ENCODE measurements at regions not wholly inside any gene's neighbourhood (a gene's known extent, or its start where the extent isn't known, plus 50 kb on each side); places are given as distances from the start of the nearest gene placed in this dataset.

DNA sequence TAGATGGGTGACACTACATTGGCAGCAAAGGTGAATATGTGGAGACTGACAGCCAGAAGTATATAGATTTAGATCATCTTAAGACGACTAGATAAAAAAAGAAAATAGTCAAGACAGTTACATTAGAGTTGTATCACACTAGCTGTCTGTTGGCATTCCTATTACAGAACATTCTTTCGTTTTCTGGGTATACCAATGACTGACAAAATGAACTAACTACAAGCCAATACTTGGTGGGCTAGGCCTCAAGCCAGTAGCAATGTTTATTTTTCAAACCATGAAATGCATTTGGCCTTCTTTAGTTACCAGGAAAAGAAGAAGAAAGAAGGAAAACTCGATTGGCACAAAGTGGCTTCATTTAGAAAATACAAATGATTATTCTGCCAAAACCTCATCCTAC, 944.9 kb upstream of the ZEB2 start:
- Mint-ChIP-seq H3K27me3 (ENCODE audit: low read depth) (no peaks in the 10 kb centered on the region), H3K36me3 (ENCODE audit: low read depth) (no peaks in the 10 kb centered on the region), H3K9me3 (no peaks in the 10 kb centered on the region)

DNA sequence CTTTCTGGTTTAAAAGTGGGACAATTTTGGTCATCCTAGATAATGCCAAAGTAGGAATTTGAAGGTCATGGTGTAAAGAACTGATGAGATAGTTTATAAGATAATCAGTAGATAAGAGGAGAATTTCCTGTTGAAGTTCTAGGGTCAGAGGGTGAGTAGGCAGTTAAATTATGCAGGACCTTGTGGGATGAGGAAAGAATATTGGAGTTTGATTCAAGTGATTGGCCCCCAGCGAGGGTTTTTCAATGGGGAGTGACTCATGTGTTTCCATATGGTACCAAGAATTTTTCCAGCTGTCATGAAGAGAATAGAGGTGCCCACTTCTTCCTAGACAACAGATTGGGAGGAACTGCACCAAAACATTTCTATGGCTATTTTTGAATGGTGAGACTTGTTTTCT, 940.2 kb upstream of the ZEB2 start:
- no peaks in the 10 kb centered on the region for H3K27me3 Mint-ChIP-seq (ENCODE audit: low read depth)
- H3K9me3 Mint-ChIP-seq: no peaks in the 10 kb centered on the region
- no peak overlapping the region for H3K27ac Mint-ChIP-seq
- H3K4me1 Mint-ChIP-seq (ENCODE audit: low read depth): no peaks in the 10 kb centered on the region
- no peak overlapping the region for H3K4me3 Mint-ChIP-seq
- H3K36me3 Mint-ChIP-seq (ENCODE audit: low read depth): no peaks in the 10 kb centered on the region

More for the DNA sequence above, 944.9 kb upstream of the ZEB2 start:
- Mint-ChIP-seq H3K4me3 (no peak overlapping the region), H3K27ac (no peak overlapping the region), H3K4me1 (ENCODE audit: low read depth) (no peaks in the 10 kb centered on the region)

DNA sequence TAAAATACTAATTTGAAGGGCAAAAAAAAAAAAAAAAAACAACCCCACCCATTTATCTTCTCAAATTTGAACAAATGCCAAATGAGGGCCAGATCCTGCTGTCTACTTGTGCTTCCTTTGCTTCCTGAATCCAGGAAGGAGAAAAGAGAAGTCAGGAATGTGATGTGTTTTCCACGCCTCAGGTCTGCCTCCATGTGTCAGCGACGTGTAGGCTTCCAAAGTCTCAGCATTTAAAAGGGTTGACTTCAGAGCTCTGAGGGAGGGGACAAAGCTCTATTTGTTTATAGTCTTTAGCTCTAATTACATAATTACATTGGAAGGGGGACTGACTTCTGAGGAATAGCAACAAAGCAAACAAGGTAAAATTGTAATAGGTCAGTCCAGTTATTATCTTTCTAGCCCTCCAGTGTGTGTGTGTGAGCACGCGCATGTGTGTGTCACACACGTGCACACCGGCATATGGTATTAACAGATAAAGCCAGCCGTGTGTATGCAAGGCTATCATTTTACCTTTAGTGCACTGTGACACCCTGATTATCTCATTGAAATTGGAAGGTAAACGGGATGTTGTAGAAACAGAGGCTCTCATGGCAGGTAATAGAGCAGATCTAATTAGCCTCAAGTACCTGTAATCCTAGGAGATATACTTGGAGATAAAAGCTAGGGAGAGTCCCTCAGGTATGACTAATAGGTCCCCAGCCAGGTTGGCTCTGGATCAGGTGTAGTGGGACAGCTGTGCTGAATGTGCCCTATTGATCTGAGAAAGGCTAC, 911.4 kb upstream of the ZEB2 start:
- H3K27me3 Mint-ChIP-seq (ENCODE audit: low read depth): peaks cover 7% of the 10 kb centered on the region
- H3K36me3 Mint-ChIP-seq (ENCODE audit: low read depth): no peaks in the 10 kb centered on the region
- H3K9me3 Mint-ChIP-seq: no peaks in the 10 kb centered on the region
- no peaks in the 10 kb centered on the region for H3K4me1 Mint-ChIP-seq (ENCODE audit: low read depth)
- H3K4me3 Mint-ChIP-seq: no peak overlapping the region
- no peak overlapping the region for H3K27ac Mint-ChIP-seq

DNA sequence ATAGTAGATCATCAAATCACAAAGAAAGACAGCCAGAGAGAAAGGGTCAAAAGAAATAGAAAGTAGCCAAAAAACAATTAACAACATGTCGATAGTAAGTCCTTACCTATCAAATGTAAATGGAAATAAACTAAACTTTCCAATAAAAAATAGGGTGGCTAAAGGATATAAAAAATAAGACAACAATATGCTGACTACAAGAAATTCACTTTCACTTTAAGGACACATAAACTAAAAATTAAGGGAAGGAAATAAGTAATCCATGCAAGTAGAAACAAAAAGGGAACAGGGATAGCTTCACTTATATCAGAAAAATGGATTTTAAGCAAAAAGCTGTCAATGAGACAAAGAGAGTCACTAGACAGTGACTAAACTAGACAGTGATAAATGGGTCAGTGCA, 903.9 kb upstream of the ZEB2 start:
- no peaks in the 10 kb centered on the region for H3K4me1 Mint-ChIP-seq (ENCODE audit: low read depth)
- H3K4me3 Mint-ChIP-seq: no peak overlapping the region
- no peaks in the 10 kb centered on the region for H3K36me3 Mint-ChIP-seq (ENCODE audit: low read depth)
- H3K9me3 Mint-ChIP-seq: peaks cover 38% of the 10 kb centered on the region
- H3K27ac Mint-ChIP-seq: no peak overlapping the region
- H3K27me3 Mint-ChIP-seq (ENCODE audit: low read depth): peaks cover 34% of the 10 kb centered on the region

DNA sequence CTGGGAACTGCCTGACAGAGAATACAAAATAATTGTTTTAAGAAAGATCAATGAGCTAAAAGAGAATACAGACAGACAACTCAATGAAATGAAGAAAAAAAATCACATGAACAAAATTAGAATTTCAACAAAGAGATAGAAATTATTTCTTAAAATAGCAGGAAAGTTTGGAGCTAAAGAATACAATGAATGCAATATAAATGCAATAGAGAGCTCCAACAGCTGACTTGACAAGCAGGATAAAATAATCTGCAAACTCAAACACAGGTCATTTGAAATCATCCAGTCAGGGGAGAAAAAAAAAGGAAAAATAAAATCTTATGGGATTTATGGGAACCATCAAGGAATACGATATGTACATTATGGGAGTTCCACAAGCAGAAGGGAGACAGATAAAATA, 902.7 kb upstream of the ZEB2 start:
- peaks cover 38% of the 10 kb centered on the region for H3K9me3 Mint-ChIP-seq
- H3K27me3 Mint-ChIP-seq (ENCODE audit: low read depth): peaks cover 38% of the 10 kb centered on the region
- H3K27ac Mint-ChIP-seq: no peak overlapping the region
- H3K4me1 Mint-ChIP-seq (ENCODE audit: low read depth): no peaks in the 10 kb centered on the region
- H3K36me3 Mint-ChIP-seq (ENCODE audit: low read depth): no peaks in the 10 kb centered on the region
- no peak overlapping the region for H3K4me3 Mint-ChIP-seq

DNA sequence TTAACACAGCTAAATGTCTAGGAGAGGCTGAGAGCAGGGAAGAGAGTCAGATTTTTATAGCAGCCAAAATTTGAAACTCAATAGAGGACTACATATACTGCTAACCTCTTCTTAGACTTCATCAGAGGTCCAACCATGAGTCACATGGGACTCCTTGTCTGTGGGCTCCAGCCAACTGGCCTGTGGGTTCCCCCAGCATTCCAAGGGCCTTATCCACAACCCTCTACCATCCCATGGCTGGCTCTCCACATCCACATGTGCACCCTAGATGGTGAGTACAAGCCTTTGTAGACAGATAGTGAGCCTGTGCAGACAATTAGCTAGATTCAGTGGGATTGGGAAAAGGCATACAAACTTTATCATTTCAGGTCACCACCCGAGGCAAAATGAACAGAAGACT, 901.9 kb upstream of the ZEB2 start:
- Mint-ChIP-seq H3K9me3 (peaks cover 40% of the 10 kb centered on the region), H3K4me1 (ENCODE audit: low read depth) (no peaks in the 10 kb centered on the region), H3K27ac (no peak overlapping the region), H3K4me3 (no peak overlapping the region), H3K36me3 (ENCODE audit: low read depth) (no peaks in the 10 kb centered on the region), H3K27me3 (ENCODE audit: low read depth) (peaks cover 38% of the 10 kb centered on the region)

- Mint-ChIP-seq H3K27ac (no peak overlapping the region), H3K36me3 (ENCODE audit: low read depth) (peaks cover 9% of the 10 kb centered on the region), H3K9me3 (peaks cover 46% of the 10 kb centered on the region), H3K4me1 (ENCODE audit: low read depth) (peaks cover 13% of the 10 kb centered on the region), H3K27me3 (ENCODE audit: low read depth) (peaks cover 62% of the 10 kb centered on the region), H3K4me3 (no peak overlapping the region)
These were observed 896.7 kb upstream of the ZEB2 start for GRCh38 chr2:145416640-145417039.

- Mint-ChIP-seq H3K4me3 (no peak overlapping the region), H3K36me3 (ENCODE audit: low read depth) (peaks cover 9% of the 10 kb centered on the region), H3K27me3 (ENCODE audit: low read depth) (peaks cover 66% of the 10 kb centered on the region), H3K9me3 (peaks cover 36% of the 10 kb centered on the region), H3K4me1 (ENCODE audit: low read depth) (peaks cover 26% of the 10 kb centered on the region), H3K27ac (no peak overlapping the region)
These were observed 895.2 kb upstream of the ZEB2 start for GRCh38 chr2:145415151-145415550.

- Mint-ChIP-seq H3K36me3 (ENCODE audit: low read depth) (peaks cover 9% of the 10 kb centered on the region), H3K27me3 (ENCODE audit: low read depth) (peaks cover 66% of the 10 kb centered on the region), H3K4me3 (no peak overlapping the region), H3K27ac (no peak overlapping the region), H3K4me1 (ENCODE audit: low read depth) (peaks cover 26% of the 10 kb centered on the region), H3K9me3 (peaks cover 27% of the 10 kb centered on the region)
These were observed 893.5 kb upstream of the ZEB2 start for GRCh38 chr2:145413261-145414030.

- Mint-ChIP-seq H3K27ac (no peak overlapping the region), H3K4me1 (ENCODE audit: low read depth) (peaks cover 26% of the 10 kb centered on the region), H3K36me3 (ENCODE audit: low read depth) (peaks cover 9% of the 10 kb centered on the region), H3K9me3 (peaks cover 27% of the 10 kb centered on the region), H3K27me3 (ENCODE audit: low read depth) (peaks cover 74% of the 10 kb centered on the region), H3K4me3 (no peak overlapping the region)
These were observed 892.2 kb upstream of the ZEB2 start for GRCh38 chr2:145412155-145412554.

- peak overlapping the region; percentile 22 for H3K4me3 Mint-ChIP-seq
- H3K36me3 Mint-ChIP-seq (ENCODE audit: low read depth): peaks cover 6% of the 10 kb centered on the region
- peaks cover 71% of the 10 kb centered on the region for H3K27me3 Mint-ChIP-seq (ENCODE audit: low read depth)
- H3K27ac Mint-ChIP-seq: peak overlapping the region; percentile 38
- H3K4me1 Mint-ChIP-seq (ENCODE audit: low read depth): peaks cover 26% of the 10 kb centered on the region
- peaks cover 22% of the 10 kb centered on the region for H3K9me3 Mint-ChIP-seq
These were observed 891.6 kb upstream of the ZEB2 start for GRCh38 chr2:145411493-145411892.

- Mint-ChIP-seq H3K4me1 (ENCODE audit: low read depth) (peaks cover 26% of the 10 kb centered on the region), H3K9me3 (peaks cover 9% of the 10 kb centered on the region), H3K36me3 (ENCODE audit: low read depth) (peaks cover 6% of the 10 kb centered on the region), H3K4me3 (no peak overlapping the region), H3K27ac (no peak overlapping the region), H3K27me3 (ENCODE audit: low read depth) (peaks cover 65% of the 10 kb centered on the region)
These were observed 890.2 kb upstream of the ZEB2 start for GRCh38 chr2:145410086-145410485.

GRCh38 chr2:145408980-145409379, 889.1 kb upstream of the ZEB2 start:
- peaks cover 26% of the 10 kb centered on the region for H3K4me1 Mint-ChIP-seq (ENCODE audit: low read depth)
- no peak overlapping the region for H3K27ac Mint-ChIP-seq
- H3K36me3 Mint-ChIP-seq (ENCODE audit: low read depth): peaks cover 6% of the 10 kb centered on the region
- H3K4me3 Mint-ChIP-seq: no peak overlapping the region
- H3K27me3 Mint-ChIP-seq (ENCODE audit: low read depth): peaks cover 61% of the 10 kb centered on the region
- H3K9me3 Mint-ChIP-seq: peaks cover 6% of the 10 kb centered on the region

GRCh38 chr2:145404690-145405089, 884.8 kb upstream of the ZEB2 start:
- Mint-ChIP-seq H3K4me1 (ENCODE audit: low read depth) (no peaks in the 10 kb centered on the region), H3K9me3 (no peaks in the 10 kb centered on the region), H3K27me3 (ENCODE audit: low read depth) (peaks cover 27% of the 10 kb centered on the region), H3K36me3 (ENCODE audit: low read depth) (no peaks in the 10 kb centered on the region), H3K4me3 (no peak overlapping the region), H3K27ac (no peak overlapping the region)

GRCh38 chr2:145402706-145403277, 882.9 kb upstream of the ZEB2 start:
- Mint-ChIP-seq H3K4me3 (no peak overlapping the region), H3K27ac (no peak overlapping the region), H3K4me1 (ENCODE audit: low read depth) (no peaks in the 10 kb centered on the region), H3K27me3 (ENCODE audit: low read depth) (peaks cover 21% of the 10 kb centered on the region), H3K9me3 (no peaks in the 10 kb centered on the region), H3K36me3 (ENCODE audit: low read depth) (no peaks in the 10 kb centered on the region)

Measured in T-helper 1 cell treated with Interleukin-12 subunit alpha and Interleukin-12 subunit beta and Interleukin-4 antibody, amounts not matched to agents 30 μg/mL and 1 μg/mL, for 36 hours (primary cell).